ENCODE measurements at regions not wholly inside any gene's neighbourhood (a gene's known extent, or its start where the extent isn't known, plus 50 kb on each side); places are given as distances from the start of the nearest gene placed in this dataset.

- no peak for DNase-seq
These were observed 131.6 kb upstream of the CMC1 start for GRCh38 chr3:28109829-28110228.

- DNase-seq: no peak
These were observed 130.6 kb upstream of the CMC1 start for GRCh38 chr3:28110869-28111268.

GRCh38 chr3:28114893-28115292 is 126.5 kb upstream of the CMC1 start:
- DNase-seq: no peak

- no peak for DNase-seq
These were observed 126.1 kb upstream of the CMC1 start for GRCh38 chr3:28115316-28115715.

GRCh38 chr3:28117598-28117997 is 123.8 kb upstream of the CMC1 start:
- no peak for DNase-seq

- DNase-seq: no peak
These were observed 123.3 kb upstream of the CMC1 start for GRCh38 chr3:28118087-28118486.

- DNase-seq: no peak
These were observed 119.2 kb upstream of the CMC1 start for GRCh38 chr3:28122227-28122626.

GRCh38 chr3:28124882-28125281 is 116.5 kb upstream of the CMC1 start:
- DNase-seq: no peak

- no peak for DNase-seq
These were observed 116.1 kb upstream of the CMC1 start for GRCh38 chr3:28125342-28125741.

GRCh38 chr3:28130836-28131235 is 110.6 kb upstream of the CMC1 start:
- DNase-seq: no peak

- no peak for DNase-seq
These were observed 108.5 kb upstream of the CMC1 start for GRCh38 chr3:28132941-28133340.

GRCh38 chr3:28134198-28134597 is 107.2 kb upstream of the CMC1 start:
- no peak for DNase-seq

- DNase-seq: peak; percentile 33
These were observed 106.5 kb upstream of the CMC1 start for GRCh38 chr3:28134792-28135375.

GRCh38 chr3:28136607-28137216 is 104.7 kb upstream of the CMC1 start:
- no peak for DNase-seq

- DNase-seq: no peak
These were observed 103.3 kb upstream of the CMC1 start for GRCh38 chr3:28138043-28138610.

GRCh38 chr3:28139288-28139687 is 102.1 kb upstream of the CMC1 start:
- no peak for DNase-seq

GRCh38 chr3:28139967-28140634 is 101.3 kb upstream of the CMC1 start:
- DNase-seq: no peak

- DNase-seq: no peak
These were observed 100.8 kb upstream of the CMC1 start for GRCh38 chr3:28140664-28141063.

- no peak for DNase-seq
These were observed 91.5 kb upstream of the CMC1 start for GRCh38 chr3:28149960-28150359.

GRCh38 chr3:28150465-28151206 is 90.8 kb upstream of the CMC1 start:
- DNase-seq: no peak

GRCh38 chr3:28151207-28151550 is 90.2 kb upstream of the CMC1 start:
- DNase-seq: no peak

GRCh38 chr3:28151608-28152228 is 89.7 kb upstream of the CMC1 start:
- no peak for DNase-seq

GRCh38 chr3:28155631-28156030 is 85.8 kb upstream of the CMC1 start:
- DNase-seq: no peak

All from NCI-H524 treated with DMSO at 0.1 percent for 48 hours (cell line).